Activated CD8-positive, alpha-beta T cell treated with anti-CD3 and anti-CD28 coated beads, Interleukin-2, amount 10 ng/mL, durations not matched to agents 7 days and 5 days (primary cell): ENCODE measurements at regions not wholly inside any gene's neighbourhood (a gene's known extent, or its start where the extent isn't known, plus 50 kb on each side); places are given as distances from the start of the nearest gene placed in this dataset.

Source experiments
- ATAC-seq: fragments of 150-1000 bp; cut with Tn5 transposase; one replicate; pipeline ENCODE4 v1.10.0; 2021; ENCODE audit warnings: moderate library complexity
- CTCF ChIA-PET: fragments of 350-600 bp; sonication (Branson Sonifier 250); formaldehyde crosslinking; loops from one replicate; lab custom pipeline; 2021; ENCODE audit warnings: antibody characterized with exemption; lab: Charles Lee
- POLR2A ChIA-PET: fragments of 350-600 bp; sonication (Branson Sonifier 250); formaldehyde crosslinking; loops from one replicate; lab custom pipeline; 2021; ENCODE audit warnings: antibody characterized with exemption; lab: Charles Lee
- DNase-seq: peaks from one replicate; pipeline ENCODE4 v3.0.0-alpha.2; 2020
- H3K27ac Mint-ChIP-seq: one replicate; pipeline ENCODE4 v1.8.0; 2021; ENCODE audit warnings: mild to moderate bottlenecking, mixed read lengths
- H3K27me3 Mint-ChIP-seq: one replicate; pipeline ENCODE4 v1.8.0; 2021; ENCODE audit warnings: low read depth, mixed read lengths
- H3K36me3 Mint-ChIP-seq: one replicate; pipeline ENCODE4 v1.8.0; 2021; ENCODE audit warnings: low read depth, mixed read lengths
- H3K4me1 Mint-ChIP-seq: one replicate; pipeline ENCODE4 v1.8.0; 2021; ENCODE audit warnings: low read depth, mixed read lengths
- H3K4me3 Mint-ChIP-seq: one replicate; pipeline ENCODE4 v1.8.0; 2021; ENCODE audit warnings: mild to moderate bottlenecking, mixed read lengths
- H3K9me3 Mint-ChIP-seq: one replicate; pipeline ENCODE4 v1.8.0; 2022; ENCODE audit warnings: mixed read lengths; ENCODE audit not compliant: insufficient read depth

DNA sequence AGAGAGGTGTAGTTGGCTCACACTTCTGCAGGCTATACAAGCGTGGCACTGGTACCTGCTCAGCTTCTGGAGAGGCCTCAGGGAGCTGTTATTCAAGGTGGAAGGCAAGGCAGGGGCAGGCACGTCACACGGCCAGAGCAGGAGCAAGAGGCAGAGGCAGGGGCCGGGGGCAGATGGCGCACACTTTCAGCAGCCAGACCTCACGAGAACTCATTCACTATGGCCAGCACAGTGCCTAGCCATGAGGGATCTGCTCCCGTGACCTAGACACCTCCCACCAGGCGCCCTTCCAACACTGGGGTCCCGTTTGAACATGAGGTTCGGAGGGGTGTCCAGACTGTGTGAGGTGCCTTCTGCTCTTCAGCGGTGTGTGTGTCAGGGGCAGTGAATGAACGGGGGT is 71.0 kb upstream of the FCN1 start:
- POLR2A ChIA-PET = no interaction called here
- no peak for ATAC-seq
- H3K36me3 Mint-ChIP-seq = no peaks in the 10 kb centered on the region

DNA sequence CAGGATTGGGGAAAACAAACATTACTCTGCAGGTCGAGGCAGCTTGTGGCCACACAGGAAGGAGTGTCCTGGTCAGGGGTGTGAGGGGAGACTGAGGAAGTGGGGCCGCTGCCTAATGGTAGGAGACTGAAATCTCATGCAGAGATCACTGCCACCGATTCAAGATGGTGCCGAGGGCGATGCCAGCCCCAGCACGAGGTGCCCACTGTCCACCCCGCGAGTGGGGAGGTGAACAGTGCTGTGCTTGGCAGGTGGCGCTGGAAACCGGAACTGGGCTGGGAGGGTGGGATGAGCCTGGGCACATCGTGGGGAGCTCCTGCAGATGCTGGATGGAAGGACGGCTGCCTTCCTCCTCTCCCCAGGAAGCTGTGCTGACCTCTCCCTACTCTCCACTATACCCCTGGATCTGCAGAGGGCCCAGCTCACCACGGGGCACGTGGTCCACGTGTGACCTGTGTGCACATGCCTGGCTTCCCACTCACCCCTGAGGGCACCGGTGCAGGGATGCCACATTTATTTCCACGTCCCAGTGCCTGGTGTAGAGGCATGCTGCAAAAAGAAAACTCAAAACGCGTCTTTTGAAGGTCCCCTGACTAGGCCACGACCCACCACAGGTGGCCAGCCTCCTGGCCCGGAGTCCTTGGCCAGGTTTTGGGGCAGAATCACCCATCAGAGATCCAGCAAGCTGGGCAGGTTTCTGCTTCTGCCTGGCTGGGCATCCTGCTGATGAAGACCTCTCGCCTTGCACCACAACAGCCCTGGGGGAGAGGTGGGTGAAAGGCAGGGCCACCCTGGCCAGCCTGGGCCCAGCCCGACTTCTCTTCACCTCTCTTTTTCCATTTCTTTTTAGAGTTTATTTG is 71.7 kb upstream of the FCN1 start:
- no peaks in the 10 kb centered on the region for H3K27me3 Mint-ChIP-seq
- DNase-seq (no peak), ATAC-seq (no peak)
- ChIA-PET CTCF (no interaction called here), POLR2A (no interaction called here)
- no peak overlapping the region for H3K4me3 Mint-ChIP-seq
- H3K9me3 Mint-ChIP-seq = peaks cover 5% of the 10 kb centered on the region
- no peaks in the 10 kb centered on the region for H3K4me1 Mint-ChIP-seq
- H3K27ac Mint-ChIP-seq = no peak overlapping the region
- no peaks in the 10 kb centered on the region for H3K36me3 Mint-ChIP-seq

More for the DNA sequence above, 71.0 kb upstream of the FCN1 start:
- Mint-ChIP-seq H3K4me3 (no peak overlapping the region), H3K4me1 (no peaks in the 10 kb centered on the region), H3K27ac (no peak overlapping the region), H3K9me3 (peaks cover 5% of the 10 kb centered on the region), H3K27me3 (no peaks in the 10 kb centered on the region)
- DNase-seq = no peak
- CTCF ChIA-PET = no interaction called here

DNA sequence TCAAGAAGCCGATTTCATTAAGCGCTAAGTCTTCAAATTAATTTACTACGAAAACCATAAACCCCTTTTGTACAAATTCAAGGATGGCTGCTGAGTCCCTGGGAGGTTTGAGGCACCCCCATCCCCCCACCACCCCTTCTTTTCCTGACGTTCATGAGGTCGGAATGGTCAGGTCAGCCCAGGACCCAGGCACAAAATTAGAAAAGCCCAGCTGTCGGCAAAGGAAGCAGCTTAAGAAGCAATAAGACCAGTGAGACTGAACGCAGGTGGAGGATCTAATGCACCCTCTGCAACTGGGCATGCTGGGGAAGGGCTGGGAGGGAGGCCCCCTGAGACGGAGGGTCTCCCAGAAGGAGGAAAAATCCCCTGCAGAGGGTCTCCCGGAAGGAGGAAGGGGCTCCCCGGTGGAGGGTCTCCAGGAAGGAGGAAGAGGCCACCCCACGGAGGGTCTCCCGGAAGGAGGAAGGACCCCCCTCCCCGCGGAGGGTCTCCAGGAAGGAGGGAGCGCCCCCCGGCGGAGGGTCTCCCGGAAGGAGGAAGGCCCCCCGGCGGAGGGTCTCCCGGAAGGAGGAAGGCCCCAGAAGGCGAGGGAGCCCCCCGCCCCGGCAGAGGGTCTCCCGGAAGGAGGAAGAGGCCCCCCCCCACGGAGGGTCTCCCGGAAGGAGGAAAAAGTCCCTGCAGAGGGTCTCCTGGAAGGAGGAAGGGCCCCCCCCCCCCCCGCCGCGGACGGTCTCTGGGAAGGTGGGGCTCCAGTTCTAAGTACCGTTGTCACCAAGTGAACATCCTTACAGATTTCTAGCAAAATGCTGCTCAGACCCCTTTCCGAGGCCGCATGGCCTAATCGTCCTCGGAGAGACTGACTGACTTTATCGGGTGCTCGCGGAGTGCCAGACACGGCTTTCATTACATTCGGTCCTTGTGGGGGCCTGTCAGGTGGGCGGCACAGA is 74.4 kb upstream of the FCN1 start:
- no peak for ATAC-seq
- ChIA-PET POLR2A (no interaction called here), CTCF (no interaction called here)
- DNase-seq = no peak
- H3K9me3 Mint-ChIP-seq = peaks cover 3% of the 10 kb centered on the region
- H3K4me1 Mint-ChIP-seq = no peaks in the 10 kb centered on the region
- H3K36me3 Mint-ChIP-seq = no peaks in the 10 kb centered on the region
- H3K27me3 Mint-ChIP-seq = no peaks in the 10 kb centered on the region
- H3K4me3 Mint-ChIP-seq = no peak overlapping the region
- H3K27ac Mint-ChIP-seq = no peak overlapping the region

DNA sequence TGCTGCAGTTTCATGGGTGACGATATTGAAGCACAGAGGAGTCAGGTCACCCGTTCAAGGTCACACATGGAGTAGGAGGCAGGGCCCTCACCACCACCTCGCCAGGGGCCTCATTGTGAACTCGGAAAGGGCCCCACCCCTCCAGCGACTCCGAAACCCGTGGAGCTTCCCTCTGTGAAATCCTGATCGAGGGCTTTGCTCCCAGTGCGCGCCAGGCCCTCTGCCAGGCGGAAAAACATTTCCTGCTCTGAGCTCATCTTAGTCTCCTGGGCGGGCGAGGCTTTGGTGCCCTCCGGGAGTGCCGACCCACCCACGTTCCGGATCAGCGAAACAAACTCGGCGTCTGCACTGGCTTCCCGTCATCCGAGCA is 75.0 kb upstream of the FCN1 start:
- Mint-ChIP-seq H3K4me1 (no peaks in the 10 kb centered on the region), H3K27ac (no peak overlapping the region), H3K9me3 (peaks cover 1% of the 10 kb centered on the region), H3K36me3 (no peaks in the 10 kb centered on the region), H3K4me3 (no peak overlapping the region), H3K27me3 (no peaks in the 10 kb centered on the region)
- ATAC-seq = no peak
- ChIA-PET CTCF (no interaction called here), POLR2A (no interaction called here)
- DNase-seq = no peak

DNA sequence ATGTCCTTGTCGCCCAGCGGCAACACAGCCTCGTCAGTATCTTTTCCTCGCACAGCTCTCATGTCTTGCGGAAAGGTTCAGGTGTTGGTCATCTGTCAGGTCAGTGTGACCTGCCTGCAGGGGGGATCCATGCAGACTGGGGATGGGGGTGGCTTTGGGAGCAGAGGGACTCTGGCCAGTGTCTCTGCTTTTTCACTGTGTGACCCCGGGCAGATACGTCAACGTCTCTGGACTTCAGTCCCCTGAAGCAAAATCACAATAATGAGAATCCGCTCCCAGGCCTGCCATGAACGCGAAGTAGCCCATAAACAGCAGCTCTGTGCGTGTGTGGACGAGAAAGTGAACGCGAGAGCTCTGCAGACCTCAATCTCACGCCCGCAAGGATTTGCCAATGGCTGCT is 75.7 kb upstream of the FCN1 start:
- ChIA-PET CTCF (no interaction called here), POLR2A (no interaction called here)
- no peak for DNase-seq
- H3K27ac Mint-ChIP-seq = no peak overlapping the region
- no peak overlapping the region for H3K4me3 Mint-ChIP-seq
- ATAC-seq = no peak
- peaks cover 3% of the 10 kb centered on the region for H3K9me3 Mint-ChIP-seq
- no peaks in the 10 kb centered on the region for H3K36me3 Mint-ChIP-seq
- no peaks in the 10 kb centered on the region for H3K27me3 Mint-ChIP-seq
- no peaks in the 10 kb centered on the region for H3K4me1 Mint-ChIP-seq

DNA sequence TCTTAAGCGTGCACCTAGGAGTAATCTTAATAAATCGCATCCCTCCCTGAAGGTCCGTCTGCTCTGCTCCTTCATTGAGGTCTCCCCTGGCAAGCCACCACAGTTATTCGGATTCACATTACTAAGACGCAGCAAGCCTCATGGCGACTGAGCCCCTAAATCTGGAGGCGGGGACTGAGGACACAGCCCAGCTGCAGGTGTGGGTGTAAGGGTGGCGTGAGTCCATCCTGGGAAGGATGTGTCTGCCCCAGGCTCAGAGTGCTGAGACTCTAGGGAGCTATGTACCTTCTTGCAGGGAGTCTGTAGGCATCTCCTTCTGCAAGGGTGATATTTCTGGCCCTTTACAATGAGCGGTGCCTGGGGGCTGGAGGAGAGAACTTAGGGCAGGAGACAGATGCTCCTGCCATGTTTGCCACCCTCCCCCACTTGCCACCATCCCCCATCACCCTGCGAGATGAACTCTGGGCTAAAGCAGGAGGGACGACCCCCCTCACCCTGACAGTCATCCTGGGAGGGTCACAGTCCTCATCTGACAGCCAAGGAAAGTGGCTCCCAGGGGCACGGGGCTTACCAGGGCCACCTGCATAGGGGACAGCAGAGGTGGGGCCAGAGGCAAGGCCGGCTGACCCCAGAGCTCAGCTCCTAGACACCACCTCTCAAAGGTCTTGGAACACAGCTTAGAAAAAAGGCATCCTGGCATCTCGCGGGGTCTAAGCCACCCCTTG is 76.4 kb upstream of the FCN1 start:
- no peak for ATAC-seq
- POLR2A ChIA-PET = no interaction called here
- DNase-seq = no peak
- Mint-ChIP-seq H3K9me3 (peaks cover 3% of the 10 kb centered on the region), H3K4me3 (no peak overlapping the region), H3K36me3 (no peaks in the 10 kb centered on the region), H3K4me1 (no peaks in the 10 kb centered on the region), H3K27me3 (no peaks in the 10 kb centered on the region), H3K27ac (no peak overlapping the region)
- CTCF ChIA-PET = no interaction called here

DNA sequence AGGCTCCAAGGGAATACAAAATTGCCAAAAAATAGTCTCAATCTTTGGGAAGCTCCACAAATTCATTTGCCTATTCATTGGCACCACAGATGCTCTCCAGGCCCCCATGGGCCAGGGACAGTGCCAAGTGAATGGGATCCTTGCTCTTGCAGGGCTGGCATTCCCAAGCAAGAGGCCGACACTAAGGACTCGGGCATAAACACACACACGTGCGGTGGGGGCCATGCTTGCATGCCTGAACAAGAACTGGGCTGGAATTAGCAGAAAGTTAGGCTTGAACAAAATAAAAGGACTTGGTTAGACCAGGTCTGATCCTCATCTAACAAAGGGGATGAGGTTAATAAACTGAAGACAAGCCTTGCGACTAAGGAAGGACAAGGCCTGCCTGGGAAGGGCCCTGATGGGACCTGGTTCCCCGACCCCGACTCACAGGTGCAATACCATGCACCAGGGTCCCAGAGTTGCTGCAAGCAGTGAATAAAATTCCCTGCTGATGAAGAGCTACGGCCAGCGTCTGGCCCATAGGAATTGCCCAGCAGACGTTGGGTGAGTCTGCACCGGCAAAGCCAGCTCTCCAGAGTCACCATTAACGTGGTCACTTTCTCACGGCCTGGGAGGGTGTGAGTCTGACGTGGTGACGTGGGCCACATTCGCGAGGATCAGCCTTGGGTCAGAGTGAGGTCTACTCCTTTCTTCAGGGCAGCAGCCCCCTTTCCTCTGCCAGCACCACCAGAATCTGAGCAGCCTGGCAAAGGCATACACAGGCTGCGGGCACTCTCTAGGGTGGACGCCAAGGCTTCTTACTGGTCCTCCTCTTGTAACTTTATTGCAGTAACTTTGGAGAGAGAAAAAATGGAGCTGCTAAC is 77.4 kb upstream of the FCN1 start:
- DNase-seq = no peak
- Mint-ChIP-seq H3K27me3 (no peaks in the 10 kb centered on the region), H3K27ac (no peak overlapping the region), H3K4me1 (no peaks in the 10 kb centered on the region), H3K36me3 (no peaks in the 10 kb centered on the region), H3K9me3 (peaks cover 7% of the 10 kb centered on the region), H3K4me3 (no peak overlapping the region)
- CTCF ChIA-PET = no interaction called here
- POLR2A ChIA-PET = no interaction called here
- no peak for ATAC-seq

DNA sequence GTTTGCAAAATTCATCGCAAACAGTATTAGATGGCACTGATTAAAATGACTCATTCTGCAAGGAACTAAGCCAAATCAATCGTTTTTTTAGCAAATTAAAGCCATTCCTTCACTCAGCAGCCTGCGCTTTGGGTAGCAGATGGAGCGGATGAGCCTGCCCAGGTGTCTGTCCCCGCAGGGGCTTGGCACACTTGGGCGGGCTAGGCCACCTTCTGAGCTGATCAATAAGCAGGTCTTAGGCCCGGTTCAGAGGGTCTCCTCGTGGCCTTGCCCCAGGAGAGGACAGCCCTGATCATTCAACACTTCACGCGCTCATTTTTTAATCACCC is 78.0 kb upstream of the FCN1 start:
- Mint-ChIP-seq H3K4me3 (no peak overlapping the region), H3K9me3 (peaks cover 12% of the 10 kb centered on the region), H3K36me3 (no peaks in the 10 kb centered on the region), H3K27ac (no peak overlapping the region), H3K27me3 (no peaks in the 10 kb centered on the region), H3K4me1 (no peaks in the 10 kb centered on the region)
- ChIA-PET CTCF (no interaction called here), POLR2A (no interaction called here)
- ATAC-seq = no peak
- no peak for DNase-seq

DNA sequence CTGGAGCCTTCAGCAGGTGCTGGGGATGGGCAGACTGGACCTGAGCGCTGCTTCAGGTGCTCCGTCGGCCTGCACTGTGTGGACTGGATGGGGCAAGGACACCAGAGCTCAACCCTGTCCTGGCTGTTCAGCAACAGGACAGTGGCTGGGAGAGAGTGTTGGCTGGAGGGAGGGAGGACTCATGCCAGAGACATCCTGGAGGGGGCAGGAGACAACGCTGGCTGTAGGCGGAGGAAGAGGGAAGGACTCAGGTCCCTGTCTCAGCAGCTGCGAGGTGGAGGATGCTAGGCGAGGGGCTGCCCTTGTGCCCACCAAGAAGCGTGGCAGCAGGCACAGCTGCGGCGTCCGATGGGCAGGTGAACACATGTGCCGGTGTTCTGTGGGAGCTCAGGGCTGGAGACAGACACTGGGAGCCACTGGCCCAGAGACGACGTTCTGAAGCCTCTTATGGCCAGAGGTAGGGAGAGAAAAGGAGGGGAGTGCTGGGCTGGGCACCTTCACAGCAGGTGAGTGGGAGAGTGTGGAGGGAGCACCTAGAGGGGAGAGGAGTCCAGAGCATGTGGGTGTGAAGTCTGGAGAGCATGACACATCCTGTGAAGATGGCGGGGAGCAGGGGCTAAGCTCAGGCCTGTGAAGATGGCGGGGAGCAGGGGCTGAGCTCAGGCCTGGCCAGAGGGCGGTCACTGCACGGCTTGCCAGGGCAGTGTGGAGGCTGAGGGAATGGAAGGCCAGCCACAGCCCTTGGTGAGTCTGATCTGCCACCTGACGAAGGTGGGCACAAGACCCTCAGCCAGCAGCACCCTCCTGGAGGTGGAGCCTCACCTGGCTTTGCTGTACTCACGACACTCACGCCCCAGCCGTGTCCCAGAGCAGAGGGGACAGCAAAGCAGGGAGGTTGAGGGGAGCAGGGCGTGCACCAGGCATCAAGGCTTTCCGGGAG is 79.1 kb upstream of the FCN1 start:
- ChIA-PET POLR2A (no interaction called here), CTCF (no interaction called here)
- no peak for ATAC-seq
- peaks cover 18% of the 10 kb centered on the region for H3K9me3 Mint-ChIP-seq
- no peaks in the 10 kb centered on the region for H3K27me3 Mint-ChIP-seq
- no peaks in the 10 kb centered on the region for H3K36me3 Mint-ChIP-seq
- no peaks in the 10 kb centered on the region for H3K4me1 Mint-ChIP-seq
- H3K27ac Mint-ChIP-seq = no peak overlapping the region
- no peak overlapping the region for H3K4me3 Mint-ChIP-seq
- DNase-seq = no peak

DNA sequence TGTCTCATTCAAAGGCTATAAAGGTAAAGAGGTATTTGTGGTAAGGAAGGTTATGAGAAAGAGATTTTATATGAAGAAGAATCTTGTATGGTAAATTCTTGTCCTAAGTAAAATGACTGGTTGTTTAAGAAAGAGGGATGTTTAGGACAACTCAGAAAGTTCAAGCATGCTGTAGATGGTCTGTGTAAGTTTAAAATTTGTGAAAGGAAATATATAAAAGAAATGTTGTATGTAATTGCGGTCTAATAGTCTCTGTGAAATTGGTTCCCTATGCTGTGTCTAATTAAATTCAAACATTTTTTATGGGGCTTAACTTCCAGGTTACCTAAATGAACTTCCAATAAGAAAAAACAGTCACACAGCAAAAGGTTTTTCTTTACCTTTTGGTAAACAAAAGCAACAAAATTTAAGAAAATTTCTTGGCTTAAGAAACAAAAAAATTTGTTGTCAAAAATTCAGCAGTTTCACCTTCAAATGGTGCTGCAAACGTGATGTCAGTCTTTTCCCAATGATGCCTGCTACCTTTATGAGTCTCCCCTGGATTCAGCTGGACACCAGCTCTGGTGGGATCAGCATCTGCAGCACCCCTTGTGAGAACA is 83.0 kb upstream of the FCN1 start:
- no peak for ATAC-seq
- H3K27ac Mint-ChIP-seq = no peak overlapping the region
- no peaks in the 10 kb centered on the region for H3K36me3 Mint-ChIP-seq
- DNase-seq = no peak
- ChIA-PET POLR2A (no interaction called here), CTCF (no interaction called here)
- H3K9me3 Mint-ChIP-seq = peaks cover 18% of the 10 kb centered on the region
- no peak overlapping the region for H3K4me3 Mint-ChIP-seq
- H3K27me3 Mint-ChIP-seq = no peaks in the 10 kb centered on the region
- H3K4me1 Mint-ChIP-seq = no peaks in the 10 kb centered on the region
